Peyer's patch (tissue), 4 donors: ENCODE measurements at regions not wholly inside any gene's neighbourhood (a gene's known extent, or its start where the extent isn't known, plus 50 kb on each side); places are given as distances from the start of the nearest gene placed in this dataset.

Experiments used
- CTCF ChIP-seq, 6 experiments: fragments of 450-650 bp in 4 of 6; fragments of 200-600 bp in 2 of 6; sonication (generic) in 1 of 6; IDR thresholded peaks; one replicate each; pipeline ENCODE4 v1.5.1; 2017 to 2019; ENCODE audit warnings: antibody characterized with exemption in 6 of 6, mild to moderate bottlenecking in 3 of 6, moderate library complexity in 1 of 6
- POLR2A ChIP-seq, 2 donors: fragments of 450-650 bp; IDR thresholded peaks; one replicate each; pipeline ENCODE4 v1.5.1; 2017; ENCODE audit warnings: antibody characterized with exemption in 2 of 2, mild to moderate bottlenecking in 2 of 2, moderate library complexity in 2 of 2

GRCh38 chr15:79164043-79164442, 73.5 kb upstream of the RASGRF1 start:
- TF ChIP-seq CTCF (IDR thresholded peaks at IDR 0.05): no peak
- TF ChIP-seq POLR2A (IDR thresholded peaks at IDR 0.05): no peak
